Ureter (tissue), 1 donor: ENCODE measurements at regions not wholly inside any gene's neighbourhood (a gene's known extent, or its start where the extent isn't known, plus 50 kb on each side); places are given as distances from the start of the nearest gene placed in this dataset.

Experiments
- DNase-seq: peaks from one replicate; pipeline ENCODE4 v3.0.0-alpha.2; 2020; ENCODE audit warnings: low spot score
- donor health status: DM: yes; HTN: yes; CAD: no.

DNA sequence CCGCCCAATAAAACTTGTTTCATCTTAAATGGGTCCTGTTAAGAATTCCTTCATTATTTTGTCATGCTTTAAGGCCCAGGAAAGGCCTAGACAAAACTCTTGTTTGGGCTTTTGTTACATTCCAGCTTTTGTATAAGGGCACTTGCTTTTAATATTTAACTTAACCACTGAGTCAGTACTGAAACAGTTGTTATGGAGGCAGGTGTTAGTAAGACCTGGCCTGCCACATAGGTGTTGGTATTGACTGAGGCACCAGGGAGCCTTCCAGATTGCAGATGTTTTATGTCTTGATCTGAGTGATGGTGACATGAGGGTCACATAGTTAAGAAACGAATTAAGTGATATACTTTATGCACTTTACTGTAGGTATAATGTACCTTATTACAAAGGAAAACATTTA, 274.9 kb upstream of the TGFBR2 start:
- no peak for DNase-seq

DNA sequence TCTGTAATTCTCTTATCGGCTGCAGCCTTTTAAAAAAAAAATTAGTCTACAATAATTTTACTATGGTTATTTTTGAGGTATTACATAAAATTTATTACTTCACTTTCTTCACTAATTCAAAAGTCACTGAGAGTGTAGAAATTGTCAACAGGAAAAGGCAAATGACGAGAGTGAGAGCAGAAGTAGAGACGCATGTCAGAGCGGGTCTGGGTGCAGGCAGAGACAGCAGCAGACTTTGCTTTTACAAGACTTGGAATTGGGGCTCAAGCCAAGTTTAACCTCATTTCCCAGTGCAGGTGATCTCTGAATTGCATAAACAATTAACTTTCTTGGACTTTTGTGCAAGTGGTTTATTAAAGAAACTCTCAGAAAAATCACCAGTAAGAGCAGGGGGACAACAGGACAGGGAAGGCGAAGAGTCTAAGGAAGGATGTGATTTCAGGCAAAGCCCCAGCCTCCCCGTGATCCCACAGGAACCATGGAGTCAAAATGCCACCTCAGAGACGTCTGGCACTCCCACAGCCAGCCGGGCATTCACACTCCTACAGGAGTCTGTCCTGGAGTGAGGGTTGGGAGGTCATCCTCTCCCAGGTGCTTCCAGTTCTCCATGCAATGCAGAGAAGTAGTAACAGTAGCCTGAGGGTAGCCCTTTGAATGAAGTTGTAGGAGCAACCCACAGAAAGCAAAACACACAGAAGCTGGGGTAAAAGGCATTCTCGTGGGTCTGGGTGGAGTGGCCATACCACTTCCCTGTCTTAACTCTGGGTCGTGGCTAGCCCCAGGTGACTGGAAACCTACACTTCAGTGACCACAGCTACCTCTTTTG, 274.0 kb upstream of the TGFBR2 start:
- DNase-seq = no peak

DNA sequence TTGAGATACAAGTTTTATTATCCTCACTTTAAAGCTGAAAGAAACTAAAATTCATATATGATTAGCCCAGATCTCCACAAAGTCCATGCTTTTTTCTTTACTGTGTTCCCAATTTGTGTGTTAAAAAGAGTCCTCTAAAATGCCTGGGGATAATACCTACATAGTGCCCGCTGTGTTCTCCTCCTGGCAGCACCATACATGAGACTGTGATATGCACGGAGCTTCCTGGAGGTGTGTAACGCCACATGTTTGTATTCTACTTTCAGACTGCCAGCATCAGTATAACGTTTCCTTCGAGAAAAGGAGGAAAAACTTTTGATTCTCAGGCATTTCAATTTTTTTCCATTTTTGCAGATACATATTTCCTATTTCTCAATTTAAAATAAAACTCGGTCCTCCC, 273.3 kb upstream of the TGFBR2 start:
- DNase-seq = no peak

DNA sequence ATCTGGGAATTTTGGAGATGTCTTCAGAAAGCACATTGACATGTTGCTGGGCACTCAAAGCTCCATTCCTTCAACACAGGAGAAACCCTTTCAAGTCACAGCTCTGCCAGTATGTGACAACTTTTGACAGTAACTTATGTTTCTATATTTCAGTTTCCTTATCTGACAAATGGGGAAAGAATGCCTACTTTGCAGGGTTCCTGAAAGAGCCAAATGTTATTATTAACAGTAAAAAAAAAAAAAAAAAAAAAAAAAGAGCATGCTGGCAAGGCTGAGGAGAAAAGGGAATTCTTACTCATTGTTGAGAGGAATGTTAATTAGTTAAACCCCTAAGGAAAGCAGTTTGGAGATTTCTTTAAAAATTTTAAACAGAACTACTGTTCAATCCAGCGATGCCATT, 272.5 kb upstream of the TGFBR2 start:
- no peak for DNase-seq

DNA sequence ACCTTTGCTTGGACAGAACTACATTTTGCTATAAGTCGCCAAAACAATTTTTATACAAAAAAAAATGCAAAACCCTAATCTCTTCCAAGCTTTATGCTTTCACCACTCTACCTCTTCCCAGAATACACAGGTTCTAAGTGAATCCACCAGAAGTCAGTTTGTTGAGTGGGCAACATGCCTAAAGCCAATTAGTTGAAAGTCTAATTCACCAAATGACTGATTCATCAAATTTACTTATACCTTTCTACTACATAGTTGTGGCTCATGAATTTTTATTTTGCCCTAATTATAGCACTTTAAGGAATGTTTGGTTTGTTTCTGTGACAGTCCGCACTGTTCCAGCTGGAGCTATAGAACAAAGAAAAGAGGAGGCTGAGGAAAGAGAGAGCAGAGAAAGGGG, 265.9 kb upstream of the TGFBR2 start:
- DNase-seq = no peak

DNA sequence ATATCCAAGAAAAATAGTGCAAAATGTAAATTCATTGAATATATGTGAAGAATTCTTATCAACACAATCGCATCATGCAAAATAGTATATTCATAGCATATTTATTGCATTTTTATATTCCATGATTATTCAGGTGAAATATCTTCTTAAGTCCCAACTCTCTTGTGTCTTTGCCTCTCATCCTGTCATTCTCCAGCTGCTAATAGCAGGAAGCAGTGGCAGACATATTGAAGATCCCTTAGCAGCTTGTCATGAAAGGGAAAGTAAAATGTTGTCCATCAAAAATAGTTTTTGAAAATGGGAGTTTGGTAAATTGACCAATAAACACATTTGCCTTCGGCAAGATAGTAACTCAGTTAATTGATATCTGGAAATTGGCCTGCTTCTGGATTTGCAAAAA, 265.3 kb upstream of the TGFBR2 start:
- no peak for DNase-seq

DNA sequence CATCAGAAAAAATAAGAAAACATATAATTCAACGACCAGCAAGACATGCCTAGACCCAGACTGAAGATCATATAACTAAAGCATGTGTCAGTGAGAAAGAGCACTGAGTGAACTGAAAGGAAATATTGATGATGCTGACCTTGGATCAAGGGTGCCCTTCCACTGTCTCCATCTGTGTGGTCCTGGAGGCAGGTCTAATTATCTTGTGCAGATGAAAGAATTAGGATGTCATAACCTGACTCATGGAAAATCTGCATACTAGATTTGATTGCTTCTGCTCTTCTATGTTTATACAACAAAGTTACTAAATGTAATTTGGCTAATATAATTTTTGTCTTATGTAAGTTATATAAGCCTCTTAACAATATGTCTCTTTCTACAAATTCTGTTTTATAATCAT, 264.6 kb upstream of the TGFBR2 start:
- DNase-seq = no peak

DNA sequence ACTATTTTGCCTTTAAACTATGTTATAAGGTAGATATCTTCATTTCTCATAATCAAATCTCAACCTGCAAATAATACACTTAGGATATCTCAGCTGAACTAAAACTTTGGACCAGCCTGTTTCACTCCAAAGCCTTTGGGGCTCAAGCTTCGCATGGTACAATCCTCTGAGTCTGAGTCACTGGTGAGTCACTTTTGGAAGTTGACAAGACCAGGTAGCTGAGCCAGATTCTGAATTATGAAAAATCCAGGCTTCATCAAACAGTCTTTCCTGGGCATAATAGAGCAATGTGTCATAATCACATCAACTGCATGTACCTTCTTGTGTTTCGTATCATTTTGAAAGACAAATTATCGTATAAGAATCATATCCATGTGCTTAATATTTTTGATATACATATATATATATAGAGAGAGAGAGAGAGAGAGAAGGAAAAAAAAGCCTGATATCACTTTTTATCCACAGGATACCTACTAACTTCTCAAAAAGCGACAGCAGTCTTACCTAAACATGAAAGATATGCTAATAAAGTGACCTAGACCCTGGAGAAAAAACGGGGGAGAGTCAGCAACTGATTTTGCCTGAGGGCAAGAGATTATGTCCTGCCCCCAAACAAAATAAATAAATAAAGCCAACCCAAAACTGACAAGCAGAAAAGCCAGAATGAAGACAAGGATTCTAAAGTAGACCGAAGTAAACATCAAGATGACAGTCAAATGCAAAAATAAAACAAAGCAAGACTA, 263.9 kb upstream of the TGFBR2 start:
- peak; percentile 67 for DNase-seq

DNA sequence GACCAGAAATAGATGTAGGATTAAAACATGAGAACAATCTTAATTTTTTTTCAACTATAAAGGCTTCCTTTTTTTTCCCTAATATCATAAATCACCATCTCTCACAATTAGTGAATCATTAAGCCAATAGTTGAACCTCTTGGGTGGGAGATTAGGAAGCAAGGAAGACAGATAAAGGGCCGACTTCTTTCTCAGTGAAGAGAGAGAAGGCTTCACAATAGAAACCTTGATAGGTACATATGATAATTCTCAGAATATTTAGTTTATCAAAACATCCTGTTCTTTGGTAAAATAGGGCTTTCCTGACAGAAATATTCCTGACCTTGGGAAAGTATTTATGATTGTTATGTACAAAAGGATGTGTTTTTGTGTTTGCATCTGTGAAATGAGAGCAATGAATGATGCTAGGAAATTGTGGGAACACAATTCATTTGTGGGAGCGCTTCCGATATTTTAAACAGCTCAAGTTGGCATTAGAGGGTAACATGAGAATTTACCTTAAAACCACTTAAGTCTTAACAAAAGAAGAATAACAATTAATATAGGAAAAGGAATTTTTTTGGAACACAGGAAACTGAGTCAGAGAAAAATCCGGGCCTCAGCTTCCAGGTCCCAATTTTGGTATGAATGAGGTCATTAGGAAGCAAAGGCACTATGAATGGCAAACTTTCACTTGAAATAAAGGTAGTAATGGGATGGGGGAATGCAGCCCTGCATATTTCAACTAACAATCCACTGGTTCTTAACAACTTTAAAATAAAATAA, 263.2 kb upstream of the TGFBR2 start:
- no peak for DNase-seq

DNA sequence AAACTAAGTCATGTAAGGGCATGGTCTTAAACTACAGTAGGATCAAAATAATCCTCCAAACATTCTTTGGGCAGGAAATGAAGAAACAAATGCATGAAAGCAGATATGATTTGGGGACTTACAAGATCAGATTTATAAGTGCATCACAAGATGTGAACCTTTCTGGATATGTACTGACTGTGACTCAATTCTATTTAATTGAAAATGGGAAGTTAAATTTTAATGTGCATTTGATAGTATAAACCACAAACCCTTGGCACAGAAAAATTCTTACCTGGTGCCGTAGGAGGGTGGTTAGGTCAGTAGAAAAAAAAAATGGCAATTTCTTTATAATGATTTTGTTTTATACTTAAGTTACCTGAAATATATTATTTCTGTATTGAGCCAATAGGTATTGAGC, 262.5 kb upstream of the TGFBR2 start:
- DNase-seq = no peak

DNA sequence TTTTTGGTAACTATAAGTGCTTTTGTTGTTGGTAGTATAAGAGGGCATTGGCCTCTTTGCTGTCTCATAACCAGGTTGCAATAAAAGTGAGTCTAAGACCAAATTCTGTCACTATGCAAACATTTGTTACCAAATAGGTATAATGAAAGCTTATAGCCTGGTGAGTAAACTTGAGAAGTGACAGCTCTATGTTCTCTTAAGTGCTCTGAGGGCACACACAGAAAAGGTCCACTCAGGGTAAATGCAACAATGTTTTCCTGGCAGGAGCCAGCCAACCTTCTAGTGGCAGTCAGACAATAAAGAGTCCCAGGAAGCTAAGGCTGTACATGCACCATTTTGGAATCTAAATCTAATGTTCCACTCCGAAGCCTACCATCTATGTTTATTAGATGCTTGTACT, 262.1 kb upstream of the TGFBR2 start:
- DNase-seq = no peak

DNA sequence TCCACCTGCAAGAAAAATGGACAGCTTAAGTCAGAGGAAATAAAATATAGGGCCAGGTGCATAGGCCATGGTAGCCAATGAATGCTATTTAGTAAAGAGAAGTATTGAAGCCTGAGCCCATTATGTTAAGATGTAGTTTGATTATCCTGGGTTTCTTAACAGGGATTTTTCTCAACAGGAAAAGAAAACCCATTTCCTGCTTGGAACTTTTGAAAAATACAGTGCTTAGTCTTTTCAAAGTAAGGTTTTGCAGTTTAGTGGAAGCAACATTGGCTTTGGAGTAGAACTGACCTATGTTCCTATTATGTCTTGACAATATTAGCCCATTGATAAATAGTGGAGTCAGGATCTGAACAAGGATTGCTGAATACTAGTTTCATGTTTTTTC, 259.5 kb upstream of the TGFBR2 start:
- no peak for DNase-seq

DNA sequence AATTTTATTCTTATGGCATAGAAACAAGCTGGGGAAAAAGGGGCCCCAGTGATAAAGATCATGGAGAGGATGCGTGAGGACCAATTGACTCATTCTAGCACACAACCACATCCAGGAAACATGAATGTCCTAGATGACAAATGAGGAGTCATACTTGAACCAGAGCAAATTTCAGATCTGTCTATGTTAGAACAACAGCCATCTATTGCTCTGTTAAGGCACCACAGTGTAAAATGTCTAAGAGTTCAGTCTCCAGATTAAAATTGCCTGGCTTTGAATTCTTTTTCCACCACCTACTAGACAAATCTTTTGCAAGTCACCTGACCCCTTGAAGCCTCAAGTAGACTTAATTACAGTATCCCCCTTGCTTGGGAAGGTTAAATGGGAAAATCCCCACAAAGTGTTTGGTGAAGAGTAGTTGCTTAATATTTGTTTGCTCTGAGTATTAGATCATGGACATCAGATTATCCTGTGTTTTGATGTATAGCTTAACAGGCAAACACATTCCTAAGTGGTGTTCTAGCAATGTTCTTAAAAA, 258.7 kb upstream of the TGFBR2 start:
- no peak for DNase-seq

DNA sequence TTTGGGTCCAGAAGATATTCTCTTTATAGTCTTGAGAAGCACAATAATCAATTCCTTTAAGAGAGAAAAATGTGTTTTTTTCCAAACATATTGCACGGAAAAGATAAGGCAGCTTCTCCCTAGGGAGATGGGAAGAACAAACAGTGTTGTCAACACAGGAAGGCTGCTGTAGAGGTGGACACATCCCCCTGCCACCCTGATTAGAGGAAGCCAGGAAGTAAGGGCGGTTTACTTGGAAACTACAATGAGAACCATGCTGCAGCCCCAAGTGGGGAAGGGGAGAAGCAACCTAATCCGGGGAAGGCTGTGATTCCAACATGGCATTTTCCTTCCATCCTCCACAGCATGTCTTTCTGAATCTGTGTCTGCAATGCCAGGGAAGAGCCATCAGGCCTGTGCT, 256.9 kb upstream of the TGFBR2 start:
- DNase-seq = no peak

DNA sequence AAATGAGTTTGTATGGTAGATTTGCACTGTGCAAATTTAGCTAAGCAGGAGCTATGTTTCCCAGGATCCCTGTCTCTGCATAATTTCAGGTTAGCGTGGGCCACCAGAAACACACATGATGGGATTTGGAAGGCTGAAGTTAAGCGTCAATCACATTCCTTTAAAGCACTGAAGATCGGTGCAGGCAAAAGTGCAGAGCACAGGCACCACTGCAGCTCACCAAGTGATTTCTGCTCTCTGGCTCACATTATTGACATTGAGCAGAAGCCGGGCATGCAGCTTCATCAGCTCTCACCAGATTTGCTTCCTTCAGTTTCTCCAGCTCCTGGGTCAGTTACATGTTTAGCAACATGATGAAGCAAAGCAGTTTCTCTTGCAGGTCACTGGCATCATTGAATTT, 256.4 kb upstream of the TGFBR2 start:
- DNase-seq = no peak

DNA sequence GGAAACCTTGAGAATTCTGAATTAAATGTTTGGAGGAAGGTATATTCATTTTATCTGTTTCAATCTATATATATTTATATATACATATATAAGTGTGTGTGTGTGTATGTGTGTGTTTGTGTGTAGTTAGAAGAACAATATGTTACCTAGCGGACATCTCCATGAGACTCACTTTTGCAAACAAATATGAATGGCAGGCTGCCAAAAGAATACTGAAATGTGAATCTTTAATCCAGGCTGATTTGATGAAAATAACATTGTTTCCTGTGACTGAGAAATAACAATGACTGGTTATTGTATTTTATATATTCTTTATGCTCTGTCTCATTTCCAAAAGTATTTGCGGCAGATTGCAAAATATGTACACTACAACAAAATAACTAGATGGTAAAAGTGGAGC, 255.5 kb upstream of the TGFBR2 start:
- DNase-seq = no peak

DNA sequence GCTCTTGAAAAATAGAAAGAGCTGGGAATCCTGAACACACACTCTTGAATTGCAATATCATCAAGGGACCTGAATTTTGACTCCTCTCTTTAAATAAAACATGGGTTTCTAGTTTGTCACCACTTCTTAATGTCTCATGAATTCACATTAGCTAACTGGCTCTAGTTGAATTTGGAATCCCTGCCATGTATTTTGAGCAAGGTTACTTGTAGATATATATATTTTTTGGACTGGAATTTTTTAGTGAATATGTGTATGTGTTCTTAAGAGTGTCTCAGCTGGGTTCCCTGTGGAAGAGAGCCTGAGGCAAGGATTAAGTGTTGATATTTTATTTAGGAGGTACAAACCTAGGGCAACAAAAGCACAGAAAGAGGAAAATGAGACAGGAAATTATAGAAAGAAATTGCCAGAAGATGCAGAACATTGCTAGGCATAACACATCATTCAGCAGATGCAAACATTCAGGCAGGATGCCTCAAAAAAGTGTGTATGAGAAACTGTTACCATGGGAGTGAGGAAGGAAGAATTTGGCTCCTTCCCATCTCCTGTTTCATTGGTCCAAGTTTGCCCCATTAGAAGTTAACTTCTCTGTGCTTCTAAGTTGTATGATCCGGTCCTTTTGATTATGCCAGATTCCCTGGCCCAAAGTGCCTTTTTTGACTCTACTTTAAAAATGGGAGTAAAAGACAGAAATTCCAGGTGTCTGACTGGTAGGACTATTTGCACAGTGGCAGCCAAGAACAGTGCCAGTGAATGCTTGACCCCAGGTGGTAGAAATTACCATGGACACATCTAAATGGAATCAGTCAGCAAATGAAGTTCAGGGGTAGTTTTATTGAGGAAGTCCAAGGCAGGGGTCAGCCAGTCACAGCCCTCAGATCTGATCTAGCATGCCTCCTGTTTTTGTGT, 253.7 kb upstream of the TGFBR2 start:
- no peak for DNase-seq

DNA sequence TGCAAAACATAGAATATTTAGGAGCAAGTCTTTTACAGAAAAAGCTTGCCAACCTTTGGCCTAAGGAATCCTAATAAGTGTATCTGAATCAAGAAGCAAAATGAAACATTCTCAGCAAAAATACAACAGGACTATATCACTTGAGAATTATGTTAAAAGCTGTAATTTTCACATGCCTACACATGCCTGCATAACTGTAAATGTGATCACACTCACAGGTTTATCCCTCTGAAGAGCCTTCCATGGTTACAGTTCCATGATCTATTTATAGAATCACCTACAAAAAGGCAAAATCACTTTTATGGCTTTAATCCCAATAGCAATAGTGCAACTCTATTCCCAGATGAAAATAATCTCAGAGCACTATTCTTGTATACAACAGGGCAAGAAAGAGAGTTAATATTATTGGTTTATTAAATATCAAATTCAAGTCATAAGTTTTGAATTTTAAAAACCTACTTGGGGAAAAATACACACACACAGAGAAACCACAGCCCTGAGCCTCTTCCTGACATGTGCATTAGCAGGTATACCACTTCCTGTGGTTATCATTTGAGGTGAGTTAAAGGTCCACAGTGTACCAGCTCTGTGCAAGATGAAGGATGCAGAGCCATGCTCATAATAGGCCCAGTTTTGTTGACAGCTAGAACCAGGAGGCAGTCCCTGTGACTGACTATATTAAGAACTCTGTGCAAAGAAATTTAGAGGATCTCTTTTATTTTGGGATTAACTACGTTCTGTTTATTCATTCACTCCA, 252.5 kb upstream of the TGFBR2 start:
- no peak for DNase-seq

DNA sequence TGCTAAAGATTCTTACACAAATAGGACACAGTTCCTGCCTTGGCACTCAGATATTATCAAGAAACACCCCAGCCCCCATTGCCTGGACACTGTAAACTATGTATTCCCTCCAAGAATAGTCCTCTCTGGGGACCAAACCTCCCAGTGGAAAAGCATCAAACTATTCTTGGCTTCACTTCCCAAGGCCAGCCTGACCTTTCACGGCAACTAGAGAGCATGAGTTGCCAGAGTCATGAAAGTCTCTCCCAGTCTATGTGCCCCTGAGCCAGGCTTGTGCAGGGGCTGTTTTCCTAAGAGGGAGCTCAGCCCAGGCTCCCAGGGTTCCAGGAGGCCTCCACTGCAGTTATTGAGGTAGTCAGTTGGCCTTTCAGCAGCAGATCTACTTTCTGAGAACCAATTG, 251.9 kb upstream of the TGFBR2 start:
- no peak for DNase-seq

DNA sequence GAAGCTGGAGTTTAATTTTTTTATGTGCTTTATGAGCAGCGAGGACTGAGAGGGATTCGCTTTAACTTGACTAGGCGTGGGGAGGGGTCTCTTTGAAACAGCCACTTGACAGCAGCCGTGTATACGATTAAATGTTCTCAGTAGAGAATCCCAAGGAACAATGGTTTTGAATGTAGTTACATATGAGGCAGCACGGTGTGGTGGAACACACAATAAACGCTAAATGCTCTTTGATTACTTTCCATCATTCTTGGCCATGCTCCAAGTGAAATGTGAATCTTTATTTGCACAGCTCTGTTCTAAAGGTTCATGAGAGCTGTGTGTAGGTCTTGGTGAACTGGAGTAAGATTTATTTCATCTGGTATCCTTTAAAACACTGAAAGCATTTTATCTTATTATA, 251.4 kb upstream of the TGFBR2 start:
- DNase-seq = no peak

DNA sequence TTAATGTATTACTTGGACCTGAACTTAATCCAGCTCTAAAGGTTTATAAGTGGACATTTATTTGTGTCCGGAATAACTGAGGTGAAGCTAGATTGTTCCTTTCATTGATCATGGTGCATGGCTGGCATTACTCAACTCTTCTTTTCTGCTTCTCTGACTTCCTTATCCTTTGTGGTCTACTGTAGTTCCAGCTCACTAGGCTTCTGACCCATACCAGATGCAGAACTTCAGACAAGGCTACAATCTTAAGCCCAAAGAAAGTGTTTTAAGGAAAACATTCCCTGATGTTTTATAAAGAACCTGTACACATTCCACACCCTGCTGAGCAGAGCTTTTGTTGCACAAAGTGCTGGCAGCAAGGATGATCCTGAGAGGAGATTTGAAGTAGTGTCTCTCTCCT, 250.8 kb upstream of the TGFBR2 start:
- no peak for DNase-seq
